ENCODE measurements at regions not wholly inside any gene's neighbourhood (a gene's known extent, or its start where the extent isn't known, plus 50 kb on each side); places are given as distances from the start of the nearest gene placed in this dataset.

GRCh38 chr9:76964612-76965011 is 54.8 kb upstream of the FOXB2 start:
- FAIRE-seq, result no peak
- no peak for DNase-seq (ENCODE audit: low spot score)

- DNase-seq (ENCODE audit: low spot score) (no peak), FAIRE-seq (no peak)
Observed at GRCh38 chr9:76962732-76963131, 56.7 kb upstream of the FOXB2 start.

GRCh38 chr9:76957258-76957657 is 51.3 kb upstream of the PRUNE2 start:
- DNase-seq (ENCODE audit: low spot score) (no peak), FAIRE-seq (no peak)

- FAIRE-seq, result peak; percentile 97
- peak; percentile 69 for DNase-seq (ENCODE audit: low spot score)
Observed at GRCh38 chr9:76956371-76956770, 50.5 kb upstream of the PRUNE2 start.
